ENCODE measurements at regions not wholly inside any gene's neighbourhood (a gene's known extent, or its start where the extent isn't known, plus 50 kb on each side); places are given as distances from the start of the nearest gene placed in this dataset.

- in situ Hi-C loops (cut with HindIII; ENCODE audit: low pct_unique_long_range_greater_than_20kb, low sequenced_read_pairs) (no loop called here), intact Hi-C loops (cut with micrococcal nuclease; ENCODE audit: unreplicated experiment) (no loop called here)
- BruUV-seq (replicated peaks), result no TSS peak
- ChIA-PET CTCF (no interaction called here), POLR2A (no interaction called here)
- Histone ChIP-seq H3K9me3 (ENCODE audit: control insufficient read depth, insufficient read depth, low read depth, low read length) (no peaks in the 10 kb centered on the region), H3K27ac (ENCODE audit: low read length) (no peak overlapping the region), H3K4me3 (ENCODE audit: low read depth in 2 of 2, low read length in 2 of 2) (no peak overlapping the region), H3K27me3 (ENCODE audit: control insufficient read depth, insufficient read depth, low read length) (no peaks in the 10 kb centered on the region), H3K4me1 (ENCODE audit: control insufficient read depth, insufficient read depth, low read length) (no peaks in the 10 kb centered on the region), H3K36me3 (ENCODE audit: control insufficient read depth, insufficient read depth, low read length) (no peaks in the 10 kb centered on the region)
- TF ChIP-seq CTCF (IDR thresholded peaks at IDR 0.05), result no peak
- no peak for TF ChIP-seq POLR2AphosphoS5 (IDR thresholded peaks at IDR 0.05; ENCODE audit: low read depth, low read length)
- no peak for TF ChIP-seq SIN3A (IDR thresholded peaks at IDR 0.05; ENCODE audit: borderline replicate concordance, insufficient read depth, low read depth, low read length)
- no peak for TF ChIP-seq REST (IDR thresholded peaks at IDR 0.05; ENCODE audit: insufficient read depth in 1 of 2, low read depth in 2 of 2, low read length in 1 of 2)
- TF ChIP-seq TCF7L2 (IDR thresholded peaks at IDR 0.05; ENCODE audit: low read depth, low read length), result no peak
- ATAC-seq (no peak), DNase-seq (ENCODE audit: low read depth, low spot score) (no peak)
Observed at GRCh38 chr16:76175718-76176117, 101.5 kb upstream of the CNTNAP4 start.

- ATAC-seq (no peak), DNase-seq (ENCODE audit: low read depth, low spot score) (no peak)
- in situ Hi-C loops (cut with HindIII; ENCODE audit: low pct_unique_long_range_greater_than_20kb, low sequenced_read_pairs) (no loop called here), intact Hi-C loops (cut with micrococcal nuclease; ENCODE audit: unreplicated experiment) (no loop called here)
- BruUV-seq (replicated peaks), result no TSS peak
- ChIA-PET CTCF (no interaction called here), POLR2A (no interaction called here)
- TF ChIP-seq TCF7L2 (IDR thresholded peaks at IDR 0.05; ENCODE audit: low read depth, low read length), result no peak
- TF ChIP-seq SIN3A (IDR thresholded peaks at IDR 0.05; ENCODE audit: borderline replicate concordance, insufficient read depth, low read depth, low read length), result no peak
- TF ChIP-seq CTCF (IDR thresholded peaks at IDR 0.05), result no peak
- TF ChIP-seq POLR2AphosphoS5 (IDR thresholded peaks at IDR 0.05; ENCODE audit: low read depth, low read length), result no peak
- no peak for TF ChIP-seq REST (IDR thresholded peaks at IDR 0.05; ENCODE audit: insufficient read depth in 1 of 2, low read depth in 2 of 2, low read length in 1 of 2)
- Histone ChIP-seq H3K9me3 (ENCODE audit: control insufficient read depth, insufficient read depth, low read depth, low read length) (no peaks in the 10 kb centered on the region), H3K36me3 (ENCODE audit: control insufficient read depth, insufficient read depth, low read length) (no peaks in the 10 kb centered on the region), H3K27me3 (ENCODE audit: control insufficient read depth, insufficient read depth, low read length) (no peaks in the 10 kb centered on the region), H3K4me3 (ENCODE audit: low read depth in 2 of 2, low read length in 2 of 2) (no peak overlapping the region), H3K4me1 (ENCODE audit: control insufficient read depth, insufficient read depth, low read length) (no peaks in the 10 kb centered on the region), H3K27ac (ENCODE audit: low read length) (no peak overlapping the region)
Observed at GRCh38 chr16:76176153-76176552, 101.0 kb upstream of the CNTNAP4 start.
